Endothelial cell of hepatic sinusoid (primary cell): ENCODE measurements at regions not wholly inside any gene's neighbourhood (a gene's known extent, or its start where the extent isn't known, plus 50 kb on each side); places are given as distances from the start of the nearest gene placed in this dataset.
"Not testable (repeated sequence)": the region's sequence is repeated elsewhere in the genome, so short reads cannot be mapped to it uniquely, and the experiment has no call there.

Source experiments
- in situ Hi-C: cut with HindIII; loops from 2 replicates; pipeline ENCODE4 v1.10.0; 2017; ENCODE audit warnings: low sequenced_read_pairs

DNA sequence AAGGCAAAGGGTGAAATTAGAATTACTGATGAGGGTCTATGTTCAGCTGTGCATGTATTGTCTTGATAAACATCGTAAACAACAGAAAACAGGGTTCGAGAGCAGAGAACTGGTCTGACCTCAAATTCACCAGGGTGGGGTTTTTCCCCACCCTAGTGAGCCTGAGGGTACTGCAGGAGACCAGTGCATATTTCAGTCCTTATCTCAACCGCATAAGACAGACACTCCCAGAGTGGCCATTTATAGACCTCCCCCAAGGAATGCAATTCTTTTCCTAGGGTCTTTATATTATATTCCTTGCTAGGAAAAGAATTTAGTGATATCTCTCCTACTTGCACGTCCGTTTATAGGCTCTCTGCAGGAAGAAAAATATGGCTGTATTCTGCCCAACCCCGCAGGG is 257.0 kb upstream of the OSR1 start:
- in situ Hi-C loops = not testable (repeated sequence)

GRCh38 chr2:19614066-19614465 is 255.6 kb upstream of the OSR1 start:
- in situ Hi-C loops = no loop called here

- in situ Hi-C loops = no loop called here
Measured at GRCh38 chr2:19611491-19612332, 253.3 kb upstream of the OSR1 start.

DNA sequence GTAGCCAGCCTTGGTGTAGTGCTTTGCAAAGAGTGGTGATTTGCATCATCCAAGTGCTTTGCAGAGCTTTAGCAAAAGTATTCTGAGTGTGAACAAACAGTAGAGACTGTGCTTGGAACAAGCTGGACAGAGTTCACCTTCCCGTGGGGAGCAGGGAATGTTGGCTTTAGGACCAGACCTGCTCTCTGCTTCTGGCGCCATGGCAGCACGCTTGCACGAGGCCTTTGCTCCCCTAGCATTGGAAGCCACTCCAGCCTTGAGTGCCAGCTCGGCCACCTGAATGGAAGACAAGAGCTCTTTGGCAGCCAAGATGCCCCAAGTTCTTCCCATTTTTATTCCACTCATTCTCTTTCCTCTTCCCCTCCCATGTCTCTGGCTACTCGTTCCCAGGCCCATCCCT is 250.8 kb upstream of the OSR1 start:
- in situ Hi-C loops = no loop called here

- in situ Hi-C loops = no loop called here
Measured at GRCh38 chr2:19607931-19608771, 249.7 kb upstream of the OSR1 start.

- in situ Hi-C loops = no loop called here
Measured at GRCh38 chr2:19607400-19607799, 249.0 kb upstream of the OSR1 start.

GRCh38 chr2:19600982-19601381 is 242.6 kb upstream of the OSR1 start:
- in situ Hi-C loops = no loop called here

DNA sequence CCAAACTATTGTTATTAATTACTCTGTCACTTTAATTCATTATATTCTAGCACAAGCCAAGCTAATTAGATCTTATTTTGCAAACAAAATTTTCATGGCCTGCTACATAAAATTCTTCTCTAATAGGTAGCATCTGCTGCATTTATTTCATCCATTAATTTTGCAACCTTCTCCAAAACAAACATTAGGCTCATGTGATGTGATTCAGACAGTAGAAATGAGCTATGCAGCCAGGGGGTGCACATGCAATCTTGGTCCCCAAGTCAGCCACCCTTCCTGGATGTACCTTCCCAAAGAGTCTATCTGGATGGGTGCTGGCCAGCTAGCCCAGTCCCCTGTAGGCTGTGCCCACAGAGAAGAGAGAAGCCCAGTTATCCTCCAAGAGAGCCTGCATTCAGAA is 242.1 kb upstream of the OSR1 start:
- in situ Hi-C loops = no loop called here

DNA sequence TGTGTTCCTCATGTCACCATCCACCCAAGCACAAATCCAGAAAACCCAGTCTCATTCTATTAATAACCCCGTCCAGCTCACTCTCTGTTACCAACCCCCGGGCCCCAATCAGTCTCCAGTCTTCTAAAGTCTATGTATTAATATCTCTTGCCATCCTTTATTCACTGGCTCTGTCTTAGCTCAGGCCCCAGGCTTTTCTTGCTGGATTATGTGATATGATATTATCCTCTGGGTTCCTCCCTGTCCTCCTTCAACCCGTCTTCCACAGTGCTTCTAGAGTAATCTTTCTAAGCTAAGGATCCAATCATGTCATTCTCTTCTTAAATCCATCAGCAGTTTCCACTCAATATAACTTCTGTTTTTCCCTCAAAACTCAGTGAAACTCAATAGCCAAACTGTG is 240.5 kb upstream of the OSR1 start:
- in situ Hi-C loops = no loop called here

DNA sequence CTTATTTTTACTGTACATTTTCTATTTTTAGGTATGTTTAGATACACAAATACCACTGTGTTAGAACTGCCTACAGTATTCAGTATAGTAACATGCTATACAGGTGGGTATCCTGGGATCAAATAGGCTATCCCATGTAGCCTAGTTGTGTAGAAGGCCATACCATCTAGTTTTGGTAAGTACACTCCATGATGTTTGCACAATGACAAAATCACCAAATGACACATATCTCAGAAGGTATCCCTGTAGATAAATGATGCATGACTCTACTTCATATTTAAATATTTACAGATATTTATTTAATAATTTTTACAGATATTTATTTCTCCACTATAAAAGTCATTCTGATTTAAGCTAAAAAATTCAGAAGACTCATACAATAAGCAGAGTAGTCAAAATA is 233.8 kb upstream of the OSR1 start:
- in situ Hi-C loops = no loop called here

GRCh38 chr2:19589791-19590190 is 231.4 kb upstream of the OSR1 start:
- in situ Hi-C loops = no loop called here

DNA sequence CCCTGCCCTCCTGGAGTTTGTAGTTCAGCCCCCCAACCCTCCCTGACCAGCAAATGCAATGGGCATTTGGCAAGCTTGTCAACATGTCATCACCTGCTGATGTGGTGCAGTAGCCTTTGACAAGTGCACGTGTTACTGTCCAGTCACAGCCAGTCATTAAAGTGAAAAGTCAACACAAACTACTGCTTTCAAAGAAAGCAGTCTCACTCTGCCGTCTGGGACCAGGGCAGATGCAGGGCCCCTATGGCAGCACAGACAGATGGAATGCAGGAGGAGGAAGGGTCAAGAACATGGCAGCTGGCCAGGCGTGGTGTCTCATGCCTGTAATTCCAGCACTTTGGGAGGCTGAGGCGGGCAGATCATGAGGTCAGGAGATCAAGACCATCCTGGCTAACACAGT is 222.4 kb upstream of the OSR1 start:
- in situ Hi-C loops = no loop called here

GRCh38 chr2:19580264-19580663 is 221.8 kb upstream of the OSR1 start:
- in situ Hi-C loops = no loop called here

DNA sequence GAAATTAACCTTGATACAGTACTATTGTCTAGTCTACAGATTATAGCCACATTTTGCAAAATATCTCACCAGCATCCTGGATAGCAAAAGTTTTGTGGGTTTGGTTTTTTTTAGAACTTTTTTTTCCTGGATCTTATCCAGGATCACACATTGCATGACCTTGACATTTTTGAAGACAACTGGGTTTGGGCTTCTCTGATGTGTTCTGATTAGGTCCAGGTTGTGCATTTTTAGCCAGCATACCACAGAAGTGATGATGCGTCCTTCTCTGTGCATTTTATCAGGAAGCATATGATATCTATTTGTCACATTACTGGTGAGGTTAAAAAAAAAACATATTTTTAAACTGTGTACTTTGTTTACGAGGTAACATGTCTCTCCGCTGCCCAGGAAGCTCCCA is 221.0 kb upstream of the OSR1 start:
- in situ Hi-C loops = no loop called here

- in situ Hi-C loops = no loop called here
Measured at GRCh38 chr2:19577723-19578122, 219.3 kb upstream of the OSR1 start.

DNA sequence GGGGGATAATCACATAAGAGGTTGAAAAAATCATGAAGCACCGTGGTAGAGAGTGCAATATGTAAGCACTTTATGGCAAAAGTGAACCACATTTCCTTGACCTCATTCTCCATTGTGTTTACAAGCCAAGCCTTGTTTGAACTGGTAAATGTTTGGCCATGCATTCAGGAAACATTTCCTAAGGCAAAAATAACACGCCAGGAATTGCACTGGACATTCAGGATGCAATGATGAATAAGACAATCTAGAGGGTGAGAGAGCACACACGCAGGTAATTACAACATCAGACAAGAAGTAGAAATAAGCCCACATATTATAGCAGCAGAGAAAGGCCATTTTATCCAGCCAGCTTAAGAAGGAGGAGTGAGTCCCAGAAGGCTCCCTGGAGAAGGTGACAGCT is 218.0 kb upstream of the OSR1 start:
- in situ Hi-C loops = no loop called here

DNA sequence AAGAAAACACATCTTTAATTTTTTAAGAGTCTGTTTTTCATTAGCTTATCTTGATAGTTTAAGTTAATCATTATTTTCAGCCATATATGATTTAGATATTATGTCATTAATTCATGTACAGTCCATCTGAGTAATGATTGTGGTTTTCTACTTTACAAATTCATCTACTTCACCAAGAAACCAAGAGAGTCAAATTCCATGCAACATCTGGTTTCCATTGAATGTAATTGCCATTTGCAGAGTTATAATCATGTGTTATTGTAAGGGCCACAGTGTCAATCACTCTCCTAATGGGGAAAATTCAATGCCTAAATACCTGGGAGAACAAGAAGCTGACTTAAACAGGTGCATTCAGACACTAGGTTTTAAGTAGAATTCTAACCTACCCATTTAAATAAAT is 217.2 kb upstream of the OSR1 start:
- in situ Hi-C loops = no loop called here

DNA sequence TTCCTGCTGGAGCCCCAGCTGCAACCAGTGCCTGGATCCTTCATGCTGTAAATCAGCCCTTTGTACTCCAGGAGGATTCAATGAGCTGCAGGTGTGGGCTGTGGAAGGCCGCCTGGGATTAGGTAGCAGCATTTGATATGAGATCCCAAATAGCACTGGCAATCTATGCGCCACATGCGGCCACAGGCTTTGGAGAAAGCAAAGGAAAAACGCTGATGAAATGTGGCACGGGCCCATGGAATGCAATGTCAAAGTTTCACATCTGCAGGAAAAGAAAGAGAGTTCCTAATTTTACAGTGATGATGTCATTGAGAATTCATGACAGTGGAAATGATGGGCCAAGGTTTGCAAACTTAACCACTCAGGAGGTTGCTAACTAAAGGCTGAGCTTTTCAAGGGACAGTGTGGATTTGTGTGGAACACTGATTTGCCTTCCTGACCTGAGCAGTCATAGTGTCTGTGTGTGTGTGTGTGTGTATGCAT is 216.4 kb upstream of the OSR1 start:
- in situ Hi-C loops = no loop called here

- in situ Hi-C loops = no loop called here
Measured at GRCh38 chr2:19573784-19574183, 215.4 kb upstream of the OSR1 start.

- in situ Hi-C loops = no loop called here
Measured at GRCh38 chr2:19571773-19572172, 213.3 kb upstream of the OSR1 start.

- in situ Hi-C loops = no loop called here
Measured at GRCh38 chr2:19569300-19569791, 210.9 kb upstream of the OSR1 start.

- in situ Hi-C loops = no loop called here
Measured at GRCh38 chr2:19568809-19569208, 210.4 kb upstream of the OSR1 start.
